PC-9 (cell line): ENCODE measurements at regions not wholly inside any gene's neighbourhood (a gene's known extent, or its start where the extent isn't known, plus 50 kb on each side); places are given as distances from the start of the nearest gene placed in this dataset.

Experiments used
- EZH2 ChIP-seq: fragments of 200-600 bp; sonication (generic); IDR thresholded peaks from 2 replicates; pipeline ENCODE4 v1.8.0; 2017; ENCODE audit warnings: antibody characterized with exemption, low read depth
- TF ChIP-seq, protein P1 (sequence below): fragments of 200-600 bp; sonication (generic); conservative IDR thresholded peaks from 2 replicates; pipeline ENCODE4 v1.6.1; 2017; ENCODE audit warnings: mixed run types, antibody characterized with exemption, mild to moderate bottlenecking, moderate library complexity

- TF ChIP-seq, protein P1, sequence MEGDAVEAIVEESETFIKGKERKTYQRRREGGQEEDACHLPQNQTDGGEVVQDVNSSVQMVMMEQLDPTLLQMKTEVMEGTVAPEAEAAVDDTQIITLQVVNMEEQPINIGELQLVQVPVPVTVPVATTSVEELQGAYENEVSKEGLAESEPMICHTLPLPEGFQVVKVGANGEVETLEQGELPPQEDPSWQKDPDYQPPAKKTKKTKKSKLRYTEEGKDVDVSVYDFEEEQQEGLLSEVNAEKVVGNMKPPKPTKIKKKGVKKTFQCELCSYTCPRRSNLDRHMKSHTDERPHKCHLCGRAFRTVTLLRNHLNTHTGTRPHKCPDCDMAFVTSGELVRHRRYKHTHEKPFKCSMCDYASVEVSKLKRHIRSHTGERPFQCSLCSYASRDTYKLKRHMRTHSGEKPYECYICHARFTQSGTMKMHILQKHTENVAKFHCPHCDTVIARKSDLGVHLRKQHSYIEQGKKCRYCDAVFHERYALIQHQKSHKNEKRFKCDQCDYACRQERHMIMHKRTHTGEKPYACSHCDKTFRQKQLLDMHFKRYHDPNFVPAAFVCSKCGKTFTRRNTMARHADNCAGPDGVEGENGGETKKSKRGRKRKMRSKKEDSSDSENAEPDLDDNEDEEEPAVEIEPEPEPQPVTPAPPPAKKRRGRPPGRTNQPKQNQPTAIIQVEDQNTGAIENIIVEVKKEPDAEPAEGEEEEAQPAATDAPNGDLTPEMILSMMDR, result no peak
- no peak for TF ChIP-seq EZH2
Observed at GRCh38 chr18:35817604-35818352, 154.7 kb upstream of the RMP24 start.
